GM12872 (cell line): ENCODE measurements at regions not wholly inside any gene's neighbourhood (a gene's known extent, or its start where the extent isn't known, plus 50 kb on each side); places are given as distances from the start of the nearest gene placed in this dataset.

Source experiments
- CTCF ChIP-seq: IDR thresholded peaks from 3 replicates; pipeline ENCODE4 v1.5.1; 2011; ENCODE audit warnings: low read depth, mild to moderate bottlenecking, low read length, moderate library complexity; ENCODE audit not compliant: insufficient read depth

- no peak for TF ChIP-seq CTCF
These were observed 361.7 kb downstream of the PRDM2 start for GRCh38 chr1:14061722-14062121.

DNA sequence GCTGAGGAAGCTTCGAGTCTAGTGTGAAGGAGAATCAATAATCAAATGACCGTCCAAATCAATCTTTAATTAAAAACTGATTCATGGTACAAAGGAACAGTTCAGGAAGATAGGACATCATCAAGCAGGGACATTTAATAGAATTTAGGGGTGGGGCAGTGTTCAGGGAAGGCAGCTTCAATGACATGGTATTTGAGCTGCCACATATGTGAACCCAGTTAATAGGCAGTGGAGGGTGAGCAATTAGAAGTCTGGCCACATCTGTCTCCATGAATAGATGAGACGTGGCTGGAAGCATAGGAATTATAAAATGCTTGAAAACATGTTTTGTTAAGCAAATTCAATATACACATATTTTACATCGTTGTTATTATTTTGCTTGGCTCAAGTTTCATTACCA lies 362.7 kb downstream of the PRDM2 start:
- TF ChIP-seq CTCF, result no peak

GRCh38 chr1:14064649-14065442 lies 364.9 kb downstream of the PRDM2 start:
- no peak for TF ChIP-seq CTCF

GRCh38 chr1:14065486-14065885 lies 365.5 kb downstream of the PRDM2 start:
- TF ChIP-seq CTCF, result no peak

DNA sequence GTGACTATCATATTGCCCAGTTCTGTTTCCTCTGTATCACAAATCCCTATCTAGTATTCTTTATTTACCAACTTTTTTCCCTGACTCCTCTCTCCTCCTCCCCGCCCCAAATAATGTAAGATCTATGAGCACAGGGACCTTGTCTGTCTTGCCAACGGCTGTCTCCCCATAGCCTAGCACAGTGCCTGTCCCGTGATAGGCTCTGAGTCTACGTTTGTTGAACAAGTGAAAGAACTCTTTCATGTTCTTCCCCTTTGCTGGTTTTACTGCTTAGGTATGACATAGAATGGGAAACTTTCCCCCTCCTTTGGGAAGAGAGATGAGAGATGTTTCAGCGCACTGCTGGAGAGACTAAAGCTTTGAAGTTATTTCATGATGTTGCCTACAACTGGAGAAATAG lies 367.0 kb downstream of the PRDM2 start:
- no peak for TF ChIP-seq CTCF

DNA sequence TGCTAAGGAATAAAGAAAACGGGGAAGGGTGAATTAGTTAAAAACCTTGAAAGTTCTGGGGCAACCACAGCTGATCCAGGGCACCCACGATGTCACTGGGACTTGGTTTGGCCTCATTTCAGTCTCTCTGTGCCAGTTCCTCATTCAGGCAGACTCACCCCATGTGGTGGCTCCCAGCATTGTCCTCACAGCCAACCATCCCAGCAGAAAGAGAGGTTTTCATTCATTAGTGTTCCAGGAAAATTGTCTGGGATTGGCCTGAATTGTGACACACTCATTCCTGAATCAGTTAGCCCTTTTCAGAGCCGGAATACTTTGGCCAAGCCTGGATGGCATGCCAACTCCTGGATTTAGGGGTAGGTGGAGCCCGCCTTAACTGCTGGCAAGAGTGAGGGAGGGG lies 367.7 kb downstream of the PRDM2 start:
- no peak for TF ChIP-seq CTCF

GRCh38 chr1:14071581-14071980 lies 371.6 kb downstream of the PRDM2 start:
- no peak for TF ChIP-seq CTCF
